ENCODE measurements at regions not wholly inside any gene's neighbourhood (a gene's known extent, or its start where the extent isn't known, plus 50 kb on each side); places are given as distances from the start of the nearest gene placed in this dataset.

DNA sequence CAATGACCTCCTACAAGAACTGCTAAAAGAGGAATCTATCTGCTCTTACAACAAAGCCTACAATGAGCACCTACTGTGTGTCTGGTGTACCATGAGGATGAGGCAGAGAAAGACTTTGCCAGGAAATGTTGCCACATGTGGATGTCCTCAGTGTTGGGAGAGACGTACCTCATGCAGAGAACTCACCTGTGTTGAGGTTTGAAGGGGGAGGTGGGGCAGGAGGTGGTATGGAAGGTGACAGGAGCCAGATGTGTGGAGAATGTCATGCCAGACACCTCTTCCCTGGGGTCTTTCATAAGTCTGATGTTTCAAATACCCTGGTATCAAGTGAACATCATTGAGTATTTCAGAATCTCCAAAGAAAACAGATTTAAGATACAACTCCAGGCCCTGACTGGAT is 220.1 kb upstream of the RNF32 start:
- CTCF ChIA-PET = no interaction called here
- no peak for DNase-seq
- Mint-ChIP-seq H3K27ac (no peak overlapping the region), H3K36me3 (ENCODE audit: low read depth) (no peaks in the 10 kb centered on the region), H3K4me3 (no peak overlapping the region), H3K9me3 (no peaks in the 10 kb centered on the region), H3K4me1 (ENCODE audit: low read depth) (no peaks in the 10 kb centered on the region), H3K27me3 (ENCODE audit: low read depth) (peaks cover 16% of the 10 kb centered on the region)
- intact Hi-C loops (cut with micrococcal nuclease) = no loop called here

DNA sequence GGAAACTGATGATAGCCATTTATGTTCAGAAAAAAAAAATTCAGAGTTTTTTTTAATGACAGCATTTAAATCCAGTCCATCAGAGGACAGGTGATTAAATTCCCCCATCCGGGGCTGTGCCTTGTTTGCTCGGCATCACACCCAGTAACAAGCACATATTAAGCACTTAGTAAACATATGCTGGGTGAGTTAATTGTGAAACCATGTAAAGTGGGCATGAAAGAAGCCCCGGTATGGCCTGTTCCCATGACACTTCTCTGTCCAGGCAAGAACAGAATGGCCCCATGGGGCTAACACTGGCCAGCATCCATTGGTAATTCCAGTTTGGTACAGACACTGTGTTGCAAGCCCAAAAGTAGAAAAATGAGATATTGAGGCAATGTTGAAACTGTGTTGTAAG is 220.8 kb upstream of the RNF32 start:
- H3K4me3 Mint-ChIP-seq = no peak overlapping the region
- no peak overlapping the region for H3K27ac Mint-ChIP-seq

GRCh38 chr7:156402255-156402654 is 238.3 kb upstream of the RNF32 start:
- DNase-seq = no peak
- Mint-ChIP-seq H3K4me1 (ENCODE audit: low read depth) (no peaks in the 10 kb centered on the region), H3K36me3 (ENCODE audit: low read depth) (no peaks in the 10 kb centered on the region), H3K9me3 (no peaks in the 10 kb centered on the region), H3K27ac (no peak overlapping the region), H3K4me3 (no peak overlapping the region), H3K27me3 (ENCODE audit: low read depth) (peaks cover 2% of the 10 kb centered on the region)
- CTCF ChIA-PET = no interaction called here
- intact Hi-C loops (cut with micrococcal nuclease) = no loop called here

More for the DNA sequence above, 220.8 kb upstream of the RNF32 start:
- H3K9me3 Mint-ChIP-seq = no peaks in the 10 kb centered on the region
- peaks cover 15% of the 10 kb centered on the region for H3K27me3 Mint-ChIP-seq (ENCODE audit: low read depth)
- DNase-seq = no peak
- intact Hi-C loops (cut with micrococcal nuclease) = no loop called here
- H3K36me3 Mint-ChIP-seq (ENCODE audit: low read depth) = no peaks in the 10 kb centered on the region
- CTCF ChIA-PET = no interaction called here
- no peaks in the 10 kb centered on the region for H3K4me1 Mint-ChIP-seq (ENCODE audit: low read depth)

GRCh38 chr7:156401617-156402016 is 239.0 kb upstream of the RNF32 start:
- intact Hi-C loops (cut with micrococcal nuclease) = no loop called here
- no peak overlapping the region for H3K27ac Mint-ChIP-seq
- DNase-seq = no peak
- CTCF ChIA-PET = no interaction called here
- H3K4me1 Mint-ChIP-seq (ENCODE audit: low read depth) = no peaks in the 10 kb centered on the region
- no peaks in the 10 kb centered on the region for H3K9me3 Mint-ChIP-seq
- peaks cover 2% of the 10 kb centered on the region for H3K27me3 Mint-ChIP-seq (ENCODE audit: low read depth)
- H3K36me3 Mint-ChIP-seq (ENCODE audit: low read depth) = no peaks in the 10 kb centered on the region
- no peak overlapping the region for H3K4me3 Mint-ChIP-seq

- no peaks in the 10 kb centered on the region for H3K36me3 Mint-ChIP-seq (ENCODE audit: low read depth)
- no peak overlapping the region for H3K27ac Mint-ChIP-seq
- H3K4me3 Mint-ChIP-seq = no peak overlapping the region
- CTCF ChIA-PET = no interaction called here
- no peaks in the 10 kb centered on the region for H3K9me3 Mint-ChIP-seq
- peaks cover 3% of the 10 kb centered on the region for H3K27me3 Mint-ChIP-seq (ENCODE audit: low read depth)
- H3K4me1 Mint-ChIP-seq (ENCODE audit: low read depth) = no peaks in the 10 kb centered on the region
- DNase-seq = no peak
- intact Hi-C loops (cut with micrococcal nuclease) = no loop called here
Observed at GRCh38 chr7:156400046-156400445, 240.5 kb upstream of the RNF32 start.

DNA sequence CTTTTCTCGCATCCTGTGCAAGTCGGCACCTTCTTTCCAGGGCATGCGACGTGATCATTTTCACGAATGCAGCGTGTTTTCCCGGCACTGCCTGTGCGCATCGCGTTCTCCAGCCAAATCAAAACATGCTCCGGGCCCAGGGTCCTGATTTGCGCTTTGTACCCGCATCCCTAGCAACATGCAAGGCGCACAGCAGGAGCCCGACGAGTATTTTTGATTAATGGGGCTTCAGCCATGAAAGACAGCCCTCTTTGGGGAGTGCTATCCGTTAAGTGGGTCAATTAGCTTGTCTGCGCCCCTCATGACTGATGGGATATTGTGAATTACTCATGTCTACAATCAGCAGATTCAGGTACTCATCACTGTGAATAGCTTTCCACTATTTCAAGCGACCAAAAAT is 243.3 kb upstream of the RNF32 start:
- intact Hi-C loops (cut with micrococcal nuclease) = no loop called here
- Mint-ChIP-seq H3K4me3 (no peak overlapping the region), H3K9me3 (no peaks in the 10 kb centered on the region), H3K27ac (no peak overlapping the region), H3K4me1 (ENCODE audit: low read depth) (no peaks in the 10 kb centered on the region), H3K36me3 (ENCODE audit: low read depth) (no peaks in the 10 kb centered on the region), H3K27me3 (ENCODE audit: low read depth) (peaks cover 3% of the 10 kb centered on the region)
- no peak for DNase-seq
- CTCF ChIA-PET = no interaction called here

DNA sequence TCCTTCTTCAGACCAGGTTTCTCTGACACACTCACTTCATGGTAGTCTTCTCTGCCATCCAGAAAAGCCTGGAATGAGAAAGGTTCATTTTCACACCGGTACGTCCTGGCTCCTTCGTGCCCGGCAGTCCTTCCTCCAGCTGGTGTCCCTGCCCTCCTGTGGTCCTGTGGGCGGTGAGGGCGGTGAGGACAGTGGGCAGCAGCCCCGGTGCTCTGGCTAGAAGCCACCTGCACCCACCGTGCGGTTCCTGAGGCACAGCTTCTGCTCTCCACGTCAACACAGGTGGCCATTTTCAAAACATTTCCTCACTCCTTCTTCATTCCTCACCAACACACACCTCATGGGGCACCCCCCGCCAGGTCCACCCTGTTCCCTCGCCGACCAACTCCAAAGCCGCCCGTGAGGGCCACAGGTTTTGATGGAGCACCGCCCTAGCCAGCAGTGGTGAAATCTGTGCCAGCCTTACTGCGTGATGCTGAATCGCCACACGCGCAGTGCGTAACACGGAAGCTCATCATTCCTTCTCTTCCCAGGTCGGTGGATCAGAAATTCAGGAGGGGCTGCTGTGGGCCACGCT is 251.4 kb upstream of the RNF32 start:
- H3K9me3 Mint-ChIP-seq = peaks cover 1% of the 10 kb centered on the region
- no peaks in the 10 kb centered on the region for H3K4me1 Mint-ChIP-seq (ENCODE audit: low read depth)
- no peaks in the 10 kb centered on the region for H3K36me3 Mint-ChIP-seq (ENCODE audit: low read depth)
- DNase-seq = no peak
- intact Hi-C loops (cut with micrococcal nuclease) = loop anchor here (5.0 kb wide), 1 partner anchor 777 kb away; no protein-coding TSS in a partner anchor
- CTCF ChIA-PET = no interaction called here
- no peak overlapping the region for H3K4me3 Mint-ChIP-seq
- no peak overlapping the region for H3K27ac Mint-ChIP-seq
- H3K27me3 Mint-ChIP-seq (ENCODE audit: low read depth) = peaks cover 10% of the 10 kb centered on the region

DNA sequence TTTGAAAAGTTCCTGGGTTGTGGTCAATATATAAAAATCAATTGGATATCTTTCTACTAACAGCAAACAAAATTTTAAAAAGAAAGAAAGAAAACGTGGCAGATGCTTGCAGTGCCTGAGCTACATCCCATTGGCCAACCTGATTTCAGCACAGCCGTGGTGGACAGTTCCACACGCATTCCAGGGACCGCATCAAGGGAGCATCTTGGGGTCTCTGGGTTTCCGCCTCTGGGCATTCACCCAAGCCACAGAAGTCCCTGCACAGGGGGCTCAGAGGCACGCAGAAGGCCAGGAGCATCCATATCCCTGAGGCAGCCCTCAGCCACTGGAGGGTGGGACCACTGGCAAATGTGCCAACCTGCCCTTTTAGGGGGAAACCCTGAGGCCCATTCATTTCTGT is 254.5 kb upstream of the RNF32 start:
- no peaks in the 10 kb centered on the region for H3K36me3 Mint-ChIP-seq (ENCODE audit: low read depth)
- H3K27me3 Mint-ChIP-seq (ENCODE audit: low read depth) = peaks cover 3% of the 10 kb centered on the region
- intact Hi-C loops (cut with micrococcal nuclease) = loop anchor here (5.0 kb wide), 1 partner anchor 774 kb away; no protein-coding TSS in a partner anchor
- H3K9me3 Mint-ChIP-seq = no peaks in the 10 kb centered on the region
- no peak overlapping the region for H3K27ac Mint-ChIP-seq
- CTCF ChIA-PET = no interaction called here
- DNase-seq = no peak
- H3K4me1 Mint-ChIP-seq (ENCODE audit: low read depth) = no peaks in the 10 kb centered on the region
- no peak overlapping the region for H3K4me3 Mint-ChIP-seq

DNA sequence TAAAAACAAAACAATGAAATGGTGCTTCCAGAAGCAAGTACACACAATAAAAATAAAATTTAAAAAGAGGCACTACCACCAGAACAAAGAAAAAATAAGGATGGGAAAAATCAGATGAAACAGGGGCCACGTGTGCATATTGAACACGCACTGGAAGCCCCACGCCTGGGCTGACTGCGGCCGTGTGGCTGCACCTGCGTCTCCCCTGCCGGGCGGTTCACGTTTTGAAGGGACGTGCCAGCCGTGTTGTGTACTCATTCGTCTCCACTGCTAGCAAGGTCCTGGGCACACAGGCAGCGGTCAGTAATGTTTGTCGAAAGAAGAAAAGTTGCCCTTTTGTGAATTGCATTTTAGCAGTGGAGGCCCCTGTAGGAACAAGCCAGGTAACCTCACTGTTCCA is 255.9 kb upstream of the RNF32 start:
- Mint-ChIP-seq H3K4me1 (ENCODE audit: low read depth) (no peaks in the 10 kb centered on the region), H3K4me3 (no peak overlapping the region), H3K27ac (no peak overlapping the region), H3K9me3 (no peaks in the 10 kb centered on the region), H3K27me3 (ENCODE audit: low read depth) (no peaks in the 10 kb centered on the region), H3K36me3 (ENCODE audit: low read depth) (no peaks in the 10 kb centered on the region)
- CTCF ChIA-PET = no interaction called here
- intact Hi-C loops (cut with micrococcal nuclease) = loop anchor here (5.0 kb wide), 1 partner anchor 772 kb away; no protein-coding TSS in a partner anchor
- no peak for DNase-seq

DNA sequence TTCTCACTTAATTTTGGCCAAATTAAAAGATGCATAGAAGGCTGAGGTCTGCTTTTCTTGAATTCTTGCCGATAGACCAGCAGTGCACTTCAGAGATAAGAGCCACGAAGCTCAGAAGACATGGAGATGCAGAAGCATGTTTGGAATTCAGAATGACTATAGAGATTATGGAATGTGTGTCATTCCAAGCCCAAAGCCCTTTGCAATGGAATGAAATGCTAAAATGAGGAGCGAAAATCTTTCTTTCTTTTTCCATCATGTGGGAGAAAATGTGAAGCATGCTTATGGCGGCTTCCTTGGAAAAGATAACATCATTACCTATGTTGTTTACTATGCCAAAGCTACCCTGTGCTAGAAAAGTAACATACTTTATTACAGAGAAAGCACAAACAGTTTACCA is 257.0 kb upstream of the RNF32 start:
- CTCF ChIA-PET = no interaction called here
- no peaks in the 10 kb centered on the region for H3K36me3 Mint-ChIP-seq (ENCODE audit: low read depth)

DNA sequence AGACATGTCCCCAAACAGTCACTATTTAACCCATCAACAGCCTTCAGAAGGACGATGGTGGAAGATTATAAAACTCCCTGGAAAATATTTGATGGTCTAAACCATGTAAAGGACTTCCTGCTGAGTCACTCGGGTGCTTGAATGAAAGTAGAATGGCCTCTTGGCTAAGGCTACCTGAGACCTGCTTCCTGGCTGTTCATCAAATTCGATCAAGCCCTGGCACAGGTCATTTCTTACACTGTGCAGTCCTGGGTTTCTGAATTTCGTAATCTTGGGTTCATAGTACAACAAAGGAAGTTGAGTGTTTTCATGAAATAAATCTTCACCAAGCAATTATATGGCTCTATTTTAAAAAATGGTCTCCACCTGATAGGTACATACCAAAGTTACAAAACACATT is 260.3 kb upstream of the RNF32 start:
- intact Hi-C loops (cut with micrococcal nuclease) = no loop called here
- CTCF ChIA-PET = no interaction called here
- Mint-ChIP-seq H3K27me3 (ENCODE audit: low read depth) (peaks cover 9% of the 10 kb centered on the region), H3K4me1 (ENCODE audit: low read depth) (no peaks in the 10 kb centered on the region), H3K36me3 (ENCODE audit: low read depth) (no peaks in the 10 kb centered on the region), H3K27ac (no peak overlapping the region), H3K9me3 (no peaks in the 10 kb centered on the region), H3K4me3 (no peak overlapping the region)
- no peak for DNase-seq

More for the DNA sequence above, 257.0 kb upstream of the RNF32 start:
- Mint-ChIP-seq H3K27me3 (ENCODE audit: low read depth) (peaks cover 3% of the 10 kb centered on the region), H3K4me3 (no peak overlapping the region), H3K4me1 (ENCODE audit: low read depth) (no peaks in the 10 kb centered on the region), H3K9me3 (no peaks in the 10 kb centered on the region), H3K27ac (no peak overlapping the region)
- intact Hi-C loops (cut with micrococcal nuclease) = no loop called here
- DNase-seq = no peak

- H3K4me1 Mint-ChIP-seq (ENCODE audit: low read depth) = no peaks in the 10 kb centered on the region
- no peaks in the 10 kb centered on the region for H3K9me3 Mint-ChIP-seq
- no peak overlapping the region for H3K27ac Mint-ChIP-seq
- no peaks in the 10 kb centered on the region for H3K36me3 Mint-ChIP-seq (ENCODE audit: low read depth)
- no peak overlapping the region for H3K4me3 Mint-ChIP-seq
- CTCF ChIA-PET = no interaction called here
- intact Hi-C loops (cut with micrococcal nuclease) = no loop called here
- no peak for DNase-seq
- peaks cover 9% of the 10 kb centered on the region for H3K27me3 Mint-ChIP-seq (ENCODE audit: low read depth)
Observed at GRCh38 chr7:156379324-156380070, 261.1 kb upstream of the RNF32 start.

GRCh38 chr7:156378806-156379205 is 261.8 kb upstream of the RNF32 start:
- CTCF ChIA-PET = no interaction called here
- H3K4me3 Mint-ChIP-seq = no peak overlapping the region
- intact Hi-C loops (cut with micrococcal nuclease) = no loop called here
- no peaks in the 10 kb centered on the region for H3K4me1 Mint-ChIP-seq (ENCODE audit: low read depth)
- H3K36me3 Mint-ChIP-seq (ENCODE audit: low read depth) = no peaks in the 10 kb centered on the region
- no peak for DNase-seq
- peaks cover 9% of the 10 kb centered on the region for H3K27me3 Mint-ChIP-seq (ENCODE audit: low read depth)
- H3K9me3 Mint-ChIP-seq = no peaks in the 10 kb centered on the region
- H3K27ac Mint-ChIP-seq = no peak overlapping the region

Data from activated naive CD4-positive, alpha-beta T cell treated with anti-CD3 and anti-CD28 coated beads for 36 hours (primary cell).